ENCODE measurements at regions not wholly inside any gene's neighbourhood (a gene's known extent, or its start where the extent isn't known, plus 50 kb on each side); places are given as distances from the start of the nearest gene placed in this dataset.

DNA sequence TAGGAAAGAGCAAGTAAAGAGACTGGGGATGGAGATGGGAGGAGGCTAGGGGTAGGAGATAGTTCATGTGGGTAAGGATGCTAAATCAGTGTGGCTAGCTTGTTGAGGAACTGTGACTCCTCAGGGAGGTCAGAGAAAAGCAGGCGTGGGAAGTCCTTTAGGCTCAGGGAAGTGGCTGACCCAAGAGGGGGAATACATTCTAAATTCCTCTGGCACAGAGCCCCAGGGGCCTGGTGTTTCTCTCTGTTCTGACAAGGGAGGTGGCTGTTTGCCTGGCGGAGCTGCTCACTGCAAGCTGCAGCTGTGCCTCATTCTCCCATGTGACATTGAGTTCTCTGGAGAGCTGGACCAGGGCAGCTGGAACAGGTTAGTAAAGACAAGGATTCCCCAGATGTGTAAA lies 152.2 kb upstream of the SLC38A2 start:
- 33% methylated on average over 2 of the region's 2 CpGs for WGBS (ENCODE audit: low lambda C conversion rate)
- peak; percentile 27 for DNase-seq
- Histone ChIP-seq H2AFZ (ENCODE audit: low read depth) (no peak overlapping the region), H3K9ac (peak overlapping the region; percentile 74; the same call in 1 of the 2 replicates), H3K4me1 (ENCODE audit: control insufficient read depth in 1 of 2, insufficient read depth in 2 of 2, low read depth in 1 of 2, low read length in 1 of 2) (peaks cover 11 to 25% of the 10 kb centered on the region in 2 experiments), H3K79me2 (ENCODE audit: insufficient read depth) (peaks cover 26% of the 10 kb centered on the region), H4K20me1 (ENCODE audit: insufficient read depth) (no peaks in the 10 kb centered on the region), H3K27me3 (ENCODE audit: insufficient read depth) (no peaks in the 10 kb centered on the region), H3K36me3 (replicated peaks in 1 of 2; ENCODE audit: control insufficient read depth in 1 of 2, insufficient read depth in 2 of 2, low read length in 1 of 2) (no peaks in the 10 kb centered on the region), H3K4me2 (peak overlapping the region; percentile 80), H3K27ac (ENCODE audit: low read depth in 2 of 2, low read length in 1 of 2) (peak overlapping the region; percentile 89 to 99), H3K9me3 (peaks cover 2% of the 10 kb centered on the region; the same call in 1 of the 2 replicates), H3K4me3 (ENCODE audit: low read depth in 2 of 2, low read length in 1 of 2) (no peak overlapping the region), H3F3A (replicated peaks; ENCODE audit: insufficient read depth) (peaks cover 31% of the 10 kb centered on the region), H3K9me2 (no peaks in the 10 kb centered on the region)
- POLR2A ChIA-PET = no interaction called here
- CTCF ChIA-PET = interaction anchor here (2.8 kb wide), 1 partner anchor 8 kb away, joined by 8 read pairs; no protein-coding TSS in a partner anchor
- TF ChIP-seq, protein P1, sequence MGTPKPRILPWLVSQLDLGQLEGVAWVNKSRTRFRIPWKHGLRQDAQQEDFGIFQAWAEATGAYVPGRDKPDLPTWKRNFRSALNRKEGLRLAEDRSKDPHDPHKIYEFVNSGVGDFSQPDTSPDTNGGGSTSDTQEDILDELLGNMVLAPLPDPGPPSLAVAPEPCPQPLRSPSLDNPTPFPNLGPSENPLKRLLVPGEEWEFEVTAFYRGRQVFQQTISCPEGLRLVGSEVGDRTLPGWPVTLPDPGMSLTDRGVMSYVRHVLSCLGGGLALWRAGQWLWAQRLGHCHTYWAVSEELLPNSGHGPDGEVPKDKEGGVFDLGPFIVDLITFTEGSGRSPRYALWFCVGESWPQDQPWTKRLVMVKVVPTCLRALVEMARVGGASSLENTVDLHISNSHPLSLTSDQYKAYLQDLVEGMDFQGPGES (IDR thresholded peaks at IDR 0.05; ENCODE audit: low read depth, low read length) = no peak
- TF ChIP-seq FOXM1 (IDR thresholded peaks at IDR 0.05; ENCODE audit: low read depth) = peak; percentile 52; the same call in 1 of the 2 replicates
- TF ChIP-seq, protein P2, sequence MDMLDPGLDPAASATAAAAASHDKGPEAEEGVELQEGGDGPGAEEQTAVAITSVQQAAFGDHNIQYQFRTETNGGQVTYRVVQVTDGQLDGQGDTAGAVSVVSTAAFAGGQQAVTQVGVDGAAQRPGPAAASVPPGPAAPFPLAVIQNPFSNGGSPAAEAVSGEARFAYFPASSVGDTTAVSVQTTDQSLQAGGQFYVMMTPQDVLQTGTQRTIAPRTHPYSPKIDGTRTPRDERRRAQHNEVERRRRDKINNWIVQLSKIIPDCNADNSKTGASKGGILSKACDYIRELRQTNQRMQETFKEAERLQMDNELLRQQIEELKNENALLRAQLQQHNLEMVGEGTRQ (IDR thresholded peaks at IDR 0.05; ENCODE audit: borderline replicate concordance, low read depth, low read length) = no peak
- no peak; the same call in 1 of the 2 replicates for TF ChIP-seq RAD21 (IDR thresholded peaks at IDR 0.05; ENCODE audit: low read length)
- no peak for TF ChIP-seq ELF1 (IDR thresholded peaks at IDR 0.05)
- TF ChIP-seq POLR2AphosphoS5 (IDR thresholded peaks at IDR 0.05; ENCODE audit: low read depth, low read length) = peak; percentile 88
- TF ChIP-seq NFIC (IDR thresholded peaks at IDR 0.05; ENCODE audit: borderline replicate concordance) = peak; percentile 98
- no peak for TF ChIP-seq RFX5 (IDR thresholded peaks at IDR 0.05; ENCODE audit: low read length)
- TF ChIP-seq, protein P3, sequence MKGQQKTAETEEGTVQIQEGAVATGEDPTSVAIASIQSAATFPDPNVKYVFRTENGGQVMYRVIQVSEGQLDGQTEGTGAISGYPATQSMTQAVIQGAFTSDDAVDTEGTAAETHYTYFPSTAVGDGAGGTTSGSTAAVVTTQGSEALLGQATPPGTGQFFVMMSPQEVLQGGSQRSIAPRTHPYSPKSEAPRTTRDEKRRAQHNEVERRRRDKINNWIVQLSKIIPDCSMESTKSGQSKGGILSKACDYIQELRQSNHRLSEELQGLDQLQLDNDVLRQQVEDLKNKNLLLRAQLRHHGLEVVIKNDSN (IDR thresholded peaks at IDR 0.05; ENCODE audit: borderline replicate concordance, low read depth) = peak; percentile 67; the same call in 1 of the 2 replicates
- TF ChIP-seq RXRA (IDR thresholded peaks at IDR 0.05; ENCODE audit: borderline replicate concordance, low read depth) = peak; percentile 68; the same call in 1 of the 2 replicates
- peak; percentile 31; the same call in 1 of the 2 replicates for TF ChIP-seq FOSL2 (IDR thresholded peaks at IDR 0.05; ENCODE audit: borderline replicate concordance, low read depth)
- TF ChIP-seq, protein P4, sequence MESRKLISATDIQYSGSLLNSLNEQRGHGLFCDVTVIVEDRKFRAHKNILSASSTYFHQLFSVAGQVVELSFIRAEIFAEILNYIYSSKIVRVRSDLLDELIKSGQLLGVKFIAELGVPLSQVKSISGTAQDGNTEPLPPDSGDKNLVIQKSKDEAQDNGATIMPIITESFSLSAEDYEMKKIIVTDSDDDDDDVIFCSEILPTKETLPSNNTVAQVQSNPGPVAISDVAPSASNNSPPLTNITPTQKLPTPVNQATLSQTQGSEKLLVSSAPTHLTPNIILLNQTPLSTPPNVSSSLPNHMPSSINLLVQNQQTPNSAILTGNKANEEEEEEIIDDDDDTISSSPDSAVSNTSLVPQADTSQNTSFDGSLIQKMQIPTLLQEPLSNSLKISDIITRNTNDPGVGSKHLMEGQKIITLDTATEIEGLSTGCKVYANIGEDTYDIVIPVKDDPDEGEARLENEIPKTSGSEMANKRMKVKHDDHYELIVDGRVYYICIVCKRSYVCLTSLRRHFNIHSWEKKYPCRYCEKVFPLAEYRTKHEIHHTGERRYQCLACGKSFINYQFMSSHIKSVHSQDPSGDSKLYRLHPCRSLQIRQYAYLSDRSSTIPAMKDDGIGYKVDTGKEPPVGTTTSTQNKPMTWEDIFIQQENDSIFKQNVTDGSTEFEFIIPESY (IDR thresholded peaks at IDR 0.05; ENCODE audit: borderline replicate concordance, low read depth) = 0 out of 2 replicates have a peak, but pooled peaks have one; percentile 41
- TF ChIP-seq GATA2 (CRISPR knock-in tag; IDR thresholded peaks at IDR 0.05) = no peak
- TF ChIP-seq FOXJ3 (CRISPR knock-in tag; IDR thresholded peaks at IDR 0.05) = no peak
- no peak for TF ChIP-seq RCOR1 (IDR thresholded peaks at IDR 0.05; ENCODE audit: low read length)
- TF ChIP-seq SIN3A (IDR thresholded peaks at IDR 0.05; ENCODE audit: borderline replicate concordance, low read depth, low read length) = peak; percentile 76; the same call in 1 of the 2 replicates
- TF ChIP-seq TEAD4 (IDR thresholded peaks at IDR 0.05; ENCODE audit: borderline replicate concordance, insufficient read depth) = peak; percentile 94
- TF ChIP-seq YY1 (IDR thresholded peaks at IDR 0.05; ENCODE audit: low read depth) = no peak
- peak; percentile 30; the same call in 1 of the 2 replicates for TF ChIP-seq MEF2A (IDR thresholded peaks at IDR 0.05; ENCODE audit: borderline replicate concordance, low read depth)
- TF ChIP-seq EP300 (IDR thresholded peaks at IDR 0.05; ENCODE audit: borderline replicate concordance in 1 of 2, low read depth in 1 of 2, low read length in 1 of 2) = peak; percentile 33 to 94; a peak in 3 of 4 replicates
- TF ChIP-seq CHD2 (IDR thresholded peaks at IDR 0.05; ENCODE audit: low read length, partially characterized antibody) = no peak
- TF ChIP-seq, protein P5, sequence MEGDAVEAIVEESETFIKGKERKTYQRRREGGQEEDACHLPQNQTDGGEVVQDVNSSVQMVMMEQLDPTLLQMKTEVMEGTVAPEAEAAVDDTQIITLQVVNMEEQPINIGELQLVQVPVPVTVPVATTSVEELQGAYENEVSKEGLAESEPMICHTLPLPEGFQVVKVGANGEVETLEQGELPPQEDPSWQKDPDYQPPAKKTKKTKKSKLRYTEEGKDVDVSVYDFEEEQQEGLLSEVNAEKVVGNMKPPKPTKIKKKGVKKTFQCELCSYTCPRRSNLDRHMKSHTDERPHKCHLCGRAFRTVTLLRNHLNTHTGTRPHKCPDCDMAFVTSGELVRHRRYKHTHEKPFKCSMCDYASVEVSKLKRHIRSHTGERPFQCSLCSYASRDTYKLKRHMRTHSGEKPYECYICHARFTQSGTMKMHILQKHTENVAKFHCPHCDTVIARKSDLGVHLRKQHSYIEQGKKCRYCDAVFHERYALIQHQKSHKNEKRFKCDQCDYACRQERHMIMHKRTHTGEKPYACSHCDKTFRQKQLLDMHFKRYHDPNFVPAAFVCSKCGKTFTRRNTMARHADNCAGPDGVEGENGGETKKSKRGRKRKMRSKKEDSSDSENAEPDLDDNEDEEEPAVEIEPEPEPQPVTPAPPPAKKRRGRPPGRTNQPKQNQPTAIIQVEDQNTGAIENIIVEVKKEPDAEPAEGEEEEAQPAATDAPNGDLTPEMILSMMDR (IDR thresholded peaks at IDR 0.05) = no peak
- no peak for TF ChIP-seq SMC3 (IDR thresholded peaks at IDR 0.05; ENCODE audit: low read depth, low read length)
